Activated CD8-positive, alpha-beta T cell treated with anti-CD3 and anti-CD28 coated beads, Interleukin-2, amount 10 ng/mL, durations not matched to agents 7 days and 5 days (primary cell): ENCODE measurements at regions not wholly inside any gene's neighbourhood (a gene's known extent, or its start where the extent isn't known, plus 50 kb on each side); places are given as distances from the start of the nearest gene placed in this dataset.
"Not testable (repeated sequence)": the region's sequence is repeated elsewhere in the genome, so short reads cannot be mapped to it uniquely, and the experiment has no call there.

ENCODE experiments used
- ATAC-seq: fragments of 150-1000 bp; cut with Tn5 transposase; one replicate; pipeline ENCODE4 v1.10.0; 2021; ENCODE audit warnings: moderate library complexity
- CTCF ChIA-PET: fragments of 350-600 bp; sonication (Branson Sonifier 250); formaldehyde crosslinking; loops from one replicate; lab custom pipeline; 2021; ENCODE audit warnings: antibody characterized with exemption; lab: Charles Lee
- POLR2A ChIA-PET: fragments of 350-600 bp; sonication (Branson Sonifier 250); formaldehyde crosslinking; loops from one replicate; lab custom pipeline; 2021; ENCODE audit warnings: antibody characterized with exemption; lab: Charles Lee
- DNase-seq: peaks from one replicate; pipeline ENCODE4 v3.0.0-alpha.2; 2020
- H3K27ac Mint-ChIP-seq: one replicate; pipeline ENCODE4 v1.8.0; 2021; ENCODE audit warnings: mild to moderate bottlenecking, mixed read lengths
- H3K27me3 Mint-ChIP-seq: one replicate; pipeline ENCODE4 v1.8.0; 2021; ENCODE audit warnings: low read depth, mixed read lengths
- H3K36me3 Mint-ChIP-seq: one replicate; pipeline ENCODE4 v1.8.0; 2021; ENCODE audit warnings: low read depth, mixed read lengths
- H3K4me1 Mint-ChIP-seq: one replicate; pipeline ENCODE4 v1.8.0; 2021; ENCODE audit warnings: low read depth, mixed read lengths
- H3K4me3 Mint-ChIP-seq: one replicate; pipeline ENCODE4 v1.8.0; 2021; ENCODE audit warnings: mild to moderate bottlenecking, mixed read lengths
- H3K9me3 Mint-ChIP-seq: one replicate; pipeline ENCODE4 v1.8.0; 2022; ENCODE audit warnings: mixed read lengths; ENCODE audit not compliant: insufficient read depth

- DNase-seq, result no peak
- no peak for ATAC-seq
- no peak overlapping the region for H3K4me3 Mint-ChIP-seq
- ChIA-PET POLR2A (no interaction called here), CTCF (no interaction called here)
- H3K4me1 Mint-ChIP-seq, result no peaks in the 10 kb centered on the region
- peaks cover 3% of the 10 kb centered on the region for H3K9me3 Mint-ChIP-seq
- H3K36me3 Mint-ChIP-seq, result no peaks in the 10 kb centered on the region
- no peak overlapping the region for H3K27ac Mint-ChIP-seq
- no peaks in the 10 kb centered on the region for H3K27me3 Mint-ChIP-seq
Observed at GRCh38 chrX:4655743-4656142, 942.3 kb upstream of the PRKX start.

GRCh38 chrX:4642114-4642513 lies 928.7 kb upstream of the PRKX start:
- DNase-seq (no peak), ATAC-seq (no peak)
- CTCF ChIA-PET, result no interaction called here
- POLR2A ChIA-PET, result no interaction called here
- Mint-ChIP-seq H3K36me3 (no peaks in the 10 kb centered on the region), H3K27me3 (no peaks in the 10 kb centered on the region), H3K4me1 (no peaks in the 10 kb centered on the region), H3K9me3 (no peaks in the 10 kb centered on the region), H3K27ac (no peak overlapping the region), H3K4me3 (no peak overlapping the region)

GRCh38 chrX:4638036-4638435 lies 924.6 kb upstream of the PRKX start:
- Mint-ChIP-seq H3K36me3 (no peaks in the 10 kb centered on the region), H3K4me1 (no peaks in the 10 kb centered on the region), H3K4me3 (no peak overlapping the region), H3K27ac (no peak overlapping the region), H3K9me3 (no peaks in the 10 kb centered on the region), H3K27me3 (no peaks in the 10 kb centered on the region)
- ChIA-PET CTCF (no interaction called here), POLR2A (no interaction called here)
- ATAC-seq (no peak), DNase-seq (no peak)

- ChIA-PET CTCF (no interaction called here), POLR2A (no interaction called here)
- Mint-ChIP-seq H3K27ac (no peak overlapping the region), H3K36me3 (no peaks in the 10 kb centered on the region), H3K27me3 (no peaks in the 10 kb centered on the region), H3K4me1 (no peaks in the 10 kb centered on the region), H3K4me3 (no peak overlapping the region), H3K9me3 (no peaks in the 10 kb centered on the region)
- DNase-seq (no peak), ATAC-seq (no peak)
Observed at GRCh38 chrX:4627414-4627813, 914.0 kb upstream of the PRKX start.

GRCh38 chrX:4622486-4623167 lies 909.2 kb upstream of the PRKX start:
- H3K27me3 Mint-ChIP-seq, result no peaks in the 10 kb centered on the region
- H3K9me3 Mint-ChIP-seq, result no peaks in the 10 kb centered on the region
- ATAC-seq, result no peak
- H3K4me1 Mint-ChIP-seq, result no peaks in the 10 kb centered on the region
- H3K27ac Mint-ChIP-seq, result no peak overlapping the region
- no peak overlapping the region for H3K4me3 Mint-ChIP-seq
- H3K36me3 Mint-ChIP-seq, result no peaks in the 10 kb centered on the region
- ChIA-PET CTCF (no interaction called here), POLR2A (no interaction called here)
- DNase-seq, result no peak

GRCh38 chrX:4613651-4614050 lies 900.2 kb upstream of the PRKX start:
- H3K36me3 Mint-ChIP-seq, ATAC-seq, H3K27ac Mint-ChIP-seq, H3K9me3 Mint-ChIP-seq, DNase-seq, H3K4me3 Mint-ChIP-seq, H3K27me3 Mint-ChIP-seq, POLR2A ChIA-PET, H3K4me1 Mint-ChIP-seq, CTCF ChIA-PET: not testable (repeated sequence)

GRCh38 chrX:4588893-4589292 lies 875.4 kb upstream of the PRKX start:
- H3K27me3 Mint-ChIP-seq, result no peaks in the 10 kb centered on the region
- H3K9me3 Mint-ChIP-seq, result peaks cover 4% of the 10 kb centered on the region
- ChIA-PET CTCF (no interaction called here), POLR2A (no interaction called here)
- ATAC-seq, result no peak
- DNase-seq, result no peak
- no peaks in the 10 kb centered on the region for H3K4me1 Mint-ChIP-seq
- H3K4me3 Mint-ChIP-seq, result no peak overlapping the region
- no peak overlapping the region for H3K27ac Mint-ChIP-seq
- H3K36me3 Mint-ChIP-seq, result no peaks in the 10 kb centered on the region

- no peak overlapping the region for H3K27ac Mint-ChIP-seq
- H3K36me3 Mint-ChIP-seq, result no peaks in the 10 kb centered on the region
- CTCF ChIA-PET, result no interaction called here
- POLR2A ChIA-PET, result no interaction called here
- H3K4me1 Mint-ChIP-seq, result no peaks in the 10 kb centered on the region
- H3K9me3 Mint-ChIP-seq, result peaks cover 4% of the 10 kb centered on the region
- ATAC-seq (no peak), DNase-seq (no peak)
- H3K4me3 Mint-ChIP-seq, result no peak overlapping the region
- H3K27me3 Mint-ChIP-seq, result no peaks in the 10 kb centered on the region
Observed at GRCh38 chrX:4588466-4588865, 875.0 kb upstream of the PRKX start.

- H3K27me3 Mint-ChIP-seq, result no peaks in the 10 kb centered on the region
- POLR2A ChIA-PET, result no interaction called here
- no peaks in the 10 kb centered on the region for H3K4me1 Mint-ChIP-seq
- H3K9me3 Mint-ChIP-seq, result peaks cover 4% of the 10 kb centered on the region
- CTCF ChIA-PET, result no interaction called here
- H3K27ac Mint-ChIP-seq, result no peak overlapping the region
- DNase-seq, result no peak
- ATAC-seq, result no peak
- H3K4me3 Mint-ChIP-seq, result no peak overlapping the region
- no peaks in the 10 kb centered on the region for H3K36me3 Mint-ChIP-seq
Observed at GRCh38 chrX:4588056-4588455, 874.6 kb upstream of the PRKX start.

GRCh38 chrX:4579999-4580398 lies 866.5 kb upstream of the PRKX start:
- ChIA-PET POLR2A (no interaction called here), CTCF (no interaction called here)
- Mint-ChIP-seq H3K4me1 (no peaks in the 10 kb centered on the region), H3K9me3 (no peaks in the 10 kb centered on the region), H3K36me3 (no peaks in the 10 kb centered on the region), H3K4me3 (no peak overlapping the region), H3K27me3 (no peaks in the 10 kb centered on the region), H3K27ac (no peak overlapping the region)
- DNase-seq (no peak), ATAC-seq (no peak)

- no peaks in the 10 kb centered on the region for H3K36me3 Mint-ChIP-seq
- CTCF ChIA-PET, result no interaction called here
- POLR2A ChIA-PET, result no interaction called here
- DNase-seq (no peak), ATAC-seq (no peak)
- no peak overlapping the region for H3K4me3 Mint-ChIP-seq
- H3K27me3 Mint-ChIP-seq, result no peaks in the 10 kb centered on the region
- H3K9me3 Mint-ChIP-seq, result no peaks in the 10 kb centered on the region
- no peak overlapping the region for H3K27ac Mint-ChIP-seq
- no peaks in the 10 kb centered on the region for H3K4me1 Mint-ChIP-seq
Observed at GRCh38 chrX:4579480-4579879, 866.0 kb upstream of the PRKX start.

GRCh38 chrX:4572691-4573090 lies 859.2 kb upstream of the PRKX start:
- CTCF ChIA-PET, result no interaction called here

GRCh38 chrX:4570151-4570550 lies 856.7 kb upstream of the PRKX start:
- ATAC-seq, result no peak
- Mint-ChIP-seq H3K4me1 (no peaks in the 10 kb centered on the region), H3K27me3 (no peaks in the 10 kb centered on the region), H3K27ac (no peak overlapping the region), H3K4me3 (no peak overlapping the region), H3K36me3 (no peaks in the 10 kb centered on the region), H3K9me3 (no peaks in the 10 kb centered on the region)
- CTCF ChIA-PET, result no interaction called here
- no peak for DNase-seq
- POLR2A ChIA-PET, result no interaction called here

More at GRCh38 chrX:4572691-4573090, 859.2 kb upstream of the PRKX start:
- Mint-ChIP-seq H3K4me1 (no peaks in the 10 kb centered on the region), H3K36me3 (no peaks in the 10 kb centered on the region), H3K27ac (no peak overlapping the region), H3K4me3 (no peak overlapping the region), H3K9me3 (no peaks in the 10 kb centered on the region), H3K27me3 (no peaks in the 10 kb centered on the region)
- ATAC-seq (no peak), DNase-seq (no peak)
- POLR2A ChIA-PET, result no interaction called here
